K562 (cell line): ENCODE measurements at regions not wholly inside any gene's neighbourhood (a gene's known extent, or its start where the extent isn't known, plus 50 kb on each side); places are given as distances from the start of the nearest gene placed in this dataset.

Experiments
- ATAC-seq: fragments of 200-7000 bp; cut with Tn5 transposase; 3 replicates; pipeline ENCODE4 v1.9.1; 2020; ENCODE audit warnings: moderate library complexity
- BruUV-seq: library from RNA; stranded (reverse); fragments of 400-500 nt; replicated peaks from 2 replicates; lab custom pipeline; 2021; lab: Mats Ljungman, UMichigan
- CTCF ChIA-PET: fragments of 300-600 bp; formaldehyde crosslinking; extraction: SDS; loops from one replicate; lab custom pipeline; 2021; ENCODE audit warnings: low intra/inter-chr PET ratio; lab: Yijun Ruan, JAX
- POLR2A ChIA-PET: fragments of 300-600, 350-650 bp; sonication (Branson Sonifier 250); formaldehyde crosslinking; extraction: SDS; loops from one replicate; lab custom pipeline; 2021; ENCODE audit warnings: antibody characterized with exemption, inconsistent platforms; lab: Yijun Ruan, JAX
- DNase-seq, 4 experiments: peaks; one replicate each; pipeline versions ENCODE4 v3.0.0 to v3.0.0-alpha.2; 2011 to 2018; ENCODE audit warnings: low spot score in 3 of 4, mixed read lengths in 3 of 4; ENCODE audit errors: extremely low read depth in 1 of 4
- FAIRE-seq: peaks from 2 replicates; lab custom pipeline; 2011; peaks lifted over from hg19 to GRCh38; lab: Jason Lieb, UNC
- H2AFZ ChIP-seq: 2 replicates; pipeline ENCODE4 v1.6.0; 2011; ENCODE audit warnings: low read depth, low read length, control low read depth, inconsistent platforms
- H3K27ac ChIP-seq: fragments of 200-600 bp; 3 replicates; pipeline ENCODE4 v1.8.0; 2011; ENCODE audit warnings: low read depth, mild to moderate bottlenecking, control low read depth, inconsistent platforms, low read length, moderate library complexity, mixed read lengths; ENCODE audit errors: extremely low read depth
- H3K27me3 ChIP-seq, 2 experiments: fragments of 300-600 bp in 1 of 2; 2 replicates in 1 of 2; 3 replicates in 1 of 2; pipeline versions ENCODE4 v1.6.0 to v1.8.0; 2011; ENCODE audit warnings: inconsistent platforms in 2 of 2, low read length in 2 of 2, mild to moderate bottlenecking in 1 of 2, mixed read lengths in 1 of 2, moderate library complexity in 1 of 2; ENCODE audit not compliant: control insufficient read depth in 2 of 2, insufficient read depth in 2 of 2
- H3K36me3 ChIP-seq: fragments of 300-600 bp; 3 replicates; pipeline ENCODE4 v1.8.0; 2011; ENCODE audit warnings: mild to moderate bottlenecking, low read length, inconsistent platforms; ENCODE audit not compliant: control insufficient read depth, insufficient read depth
- H3K4me1 ChIP-seq, 2 experiments: fragments of 200-600 bp in 1 of 2; replicated peaks in 1 of 2; 2 replicates in 1 of 2; 3 replicates in 1 of 2; pipeline versions ENCODE4 v1.5.1 to v1.8.0; 2011; ENCODE audit warnings: inconsistent platforms in 2 of 2, low read length in 2 of 2, mild to moderate bottlenecking in 1 of 2, mixed read lengths in 1 of 2, moderate library complexity in 1 of 2; ENCODE audit not compliant: control insufficient read depth in 2 of 2, insufficient read depth in 2 of 2
- H3K4me2 ChIP-seq: 2 replicates; pipeline ENCODE4 v1.6.1; 2011; ENCODE audit warnings: low read length, control low read depth, inconsistent platforms, mixed read lengths; ENCODE audit not compliant: insufficient read depth
- H3K4me3 ChIP-seq: fragments of 200-600 bp; sonication (generic), shearing (Covaris generic); 2 replicates; pipeline ENCODE4 v1.5.1; 2016; ENCODE audit warnings: control low read depth, inconsistent platforms
- H3K79me2 ChIP-seq: fragments of 200-600 bp; 3 replicates; pipeline ENCODE4 v1.8.0; 2011; ENCODE audit warnings: low read length, inconsistent platforms; ENCODE audit not compliant: control insufficient read depth, insufficient read depth
- H3K9ac ChIP-seq, 2 experiments: 2 replicates each; pipeline versions ENCODE4 v1.6.0 to v1.6.1; 2011; ENCODE audit warnings: low read depth in 2 of 2, low read length in 2 of 2, control low read depth in 1 of 2, inconsistent platforms in 1 of 2, mild to moderate bottlenecking in 1 of 2, mixed read lengths in 1 of 2; ENCODE audit not compliant: insufficient read depth in 1 of 2
- H3K9me1 ChIP-seq: one replicate; pipeline ENCODE4 v1.6.0; 2011; ENCODE audit warnings: inconsistent platforms, mild to moderate bottlenecking, low read length, moderate library complexity; ENCODE audit not compliant: control insufficient read depth, insufficient read depth
- H3K9me3 ChIP-seq: replicated peaks from 2 replicates; pipeline ENCODE4 v1.5.1; 2011; ENCODE audit warnings: low read depth, low read length, inconsistent platforms; ENCODE audit not compliant: control insufficient read depth, insufficient read depth
- H4K20me1 ChIP-seq: replicated peaks from 2 replicates; pipeline ENCODE4 v1.6.1; 2011; ENCODE audit warnings: low read length, inconsistent platforms, mixed read lengths; ENCODE audit not compliant: control insufficient read depth, insufficient read depth
- CHD7 ChIP-seq: fragments of 200-600 bp; sonication (generic); IDR thresholded peaks from one replicate; pipeline ENCODE4 v1.6.1; 2012; ENCODE audit warnings: mild to moderate bottlenecking, low read depth, low read length, inconsistent platforms
- DIDO1 ChIP-seq: fragments of 450-650 bp; IDR thresholded peaks from 2 replicates; pipeline ENCODE4 v1.6.1; 2016; ENCODE audit warnings: low read depth, missing biosample characterization, missing genetic modification characterization
- FOSL1 ChIP-seq: fragments of 200-800 bp; sonication (Bioruptor generic); conservative IDR thresholded peaks from 2 replicates; pipeline ENCODE4 v1.6.1; 2016; ENCODE audit warnings: missing genetic modification characterization, missing compliant biosample characterization
- JUND ChIP-seq, 2 experiments: IDR thresholded peaks; 2 replicates in 1 of 2; 3 replicates in 1 of 2; pipeline ENCODE4 v1.6.1; 2011; ENCODE audit warnings: borderline replicate concordance in 2 of 2, low read depth in 2 of 2, low read length in 2 of 2, improper control_type of control experiment in 1 of 2, missing biosample characterization in 1 of 2, missing genetic modification characterization in 1 of 2, missing genetic modification reagents in 1 of 2
- PURB ChIP-seq: sonication (generic); formaldehyde crosslinking; IDR thresholded peaks from 2 replicates; pipeline ENCODE4 v1.9.0; 2021; ENCODE audit warnings: low read depth, mild to moderate bottlenecking, missing genetic modification reagents
- STAT5A ChIP-seq: IDR thresholded peaks from 2 replicates; pipeline ENCODE4 v1.6.1; 2012; ENCODE audit warnings: low read length, inconsistent platforms, borderline replicate concordance
- ZNF384 ChIP-seq: IDR thresholded peaks from 2 replicates; pipeline ENCODE4 v1.6.1; 2012; ENCODE audit warnings: low read depth, low read length, improper control_type of control experiment
- WGBS: fragments of 100-300 bp; shearing (Covaris generic); methylation state at CpG from one replicate; pipeline ENCODE4 v1.1.6; 2016; ENCODE audit warnings: low coverage, mixed read lengths; ENCODE audit not compliant: insufficient coverage; ENCODE audit errors: missing lambda C conversion rate; 5-methylcytosine and 5-hydroxymethylcytosine counted together
- in situ Hi-C: fragments of 300-500 bp; cut with MboI; formaldehyde crosslinking; loops from 4 replicates; pipeline ENCODE4 v1.15.0; 2018; ENCODE audit warnings: inconsistent platforms, mixed read lengths
- intact Hi-C: fragments of 100-400 bp; cut with micrococcal nuclease; formaldehyde crosslinking; loops from 2 replicates; pipeline ENCODE4 v1.14.2; 2022
- TF ChIP-seq, protein P1 (sequence below): conservative IDR thresholded peaks from 2 replicates; pipeline ENCODE4 v1.6.1; 2011; ENCODE audit warnings: low read depth, mild to moderate bottlenecking, low read length; ENCODE audit not compliant: control insufficient read depth

DNA sequence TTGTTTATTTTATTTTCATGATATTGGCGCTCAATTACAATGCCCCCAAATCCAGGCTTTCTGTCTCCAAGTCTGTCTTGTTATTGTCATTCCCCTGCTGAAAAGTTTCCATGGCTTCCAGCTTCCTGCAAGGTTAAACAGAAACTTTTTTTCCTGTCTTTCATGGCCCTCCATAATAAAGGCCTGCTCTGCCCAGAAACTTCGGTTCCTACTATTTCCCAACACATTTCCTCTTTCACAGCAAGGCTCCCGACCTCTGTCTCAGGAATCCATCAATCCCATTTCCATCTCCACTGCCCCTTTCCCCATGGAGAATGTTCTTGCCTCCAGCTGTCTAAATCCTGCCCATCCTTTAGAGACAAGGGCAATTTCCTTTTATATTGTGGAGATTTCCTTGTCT is 365.2 kb upstream of the JARID2 start (continued):
- no peak for TF ChIP-seq PURB
- TF ChIP-seq, all 486 proteins: peak for 0

- H3K9me3 ChIP-seq = no peaks in the 10 kb centered on the region
- H3K27ac ChIP-seq = no peak overlapping the region
- peak; percentile 71 for TF ChIP-seq FOSL1 (tag)
- TF ChIP-seq JUND (IDR thresholded peaks at IDR 0.05; ENCODE audit: borderline replicate concordance, low read depth, low read length) = no peak
- TF ChIP-seq JUND (tag; IDR thresholded peaks at IDR 0.05; ENCODE audit: borderline replicate concordance, low read depth, low read length) = peak; percentile 48; the same call in 1 of the 3 replicates
- TF ChIP-seq, protein P1, sequence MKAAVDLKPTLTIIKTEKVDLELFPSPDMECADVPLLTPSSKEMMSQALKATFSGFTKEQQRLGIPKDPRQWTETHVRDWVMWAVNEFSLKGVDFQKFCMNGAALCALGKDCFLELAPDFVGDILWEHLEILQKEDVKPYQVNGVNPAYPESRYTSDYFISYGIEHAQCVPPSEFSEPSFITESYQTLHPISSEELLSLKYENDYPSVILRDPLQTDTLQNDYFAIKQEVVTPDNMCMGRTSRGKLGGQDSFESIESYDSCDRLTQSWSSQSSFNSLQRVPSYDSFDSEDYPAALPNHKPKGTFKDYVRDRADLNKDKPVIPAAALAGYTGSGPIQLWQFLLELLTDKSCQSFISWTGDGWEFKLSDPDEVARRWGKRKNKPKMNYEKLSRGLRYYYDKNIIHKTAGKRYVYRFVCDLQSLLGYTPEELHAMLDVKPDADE = no peak
- TF ChIP-seq STAT5A = no peak
- TF ChIP-seq DIDO1 (tag) = no peak
- no peak for TF ChIP-seq CHD7
- TF ChIP-seq ZNF384 = peak; percentile 38; the same call in 1 of the 2 replicates
- no peak overlapping the region for H3K4me2 ChIP-seq
- H2AFZ ChIP-seq = no peak overlapping the region
- no peaks in the 10 kb centered on the region for H3K27me3 ChIP-seq
- H3K4me1 ChIP-seq = no peaks in the 10 kb centered on the region; a peak in 3 of 5 replicates
- H3K4me3 ChIP-seq = no peak overlapping the region
- ChIA-PET CTCF (no interaction called here), POLR2A (interaction anchor here (1.0 to 1.9 kb wide), 2 partner anchors 10 to 86 kb away, joined by 4 read pairs; no protein-coding TSS in a partner anchor)
- H4K20me1 ChIP-seq = no peaks in the 10 kb centered on the region
- BruUV-seq = no TSS peak
- in situ Hi-C loops = no loop called here
- no peak overlapping the region for H3K9ac ChIP-seq
- 50% methylated on average over 4 of the region's 4 CpGs for WGBS
- intact Hi-C loops = no loop called here
- H3K36me3 ChIP-seq = no peaks in the 10 kb centered on the region
- H3K9me1 ChIP-seq = no peaks in the 10 kb centered on the region
- DNase-seq (no peak), ATAC-seq (no peak), FAIRE-seq (peak; percentile 42)
- no peaks in the 10 kb centered on the region for H3K79me2 ChIP-seq
These were observed 364.5 kb upstream of the JARID2 start for GRCh38 chr6:14881398-14881797.
